H9 (cell line): ENCODE measurements at regions not wholly inside any gene's neighbourhood (a gene's known extent, or its start where the extent isn't known, plus 50 kb on each side); places are given as distances from the start of the nearest gene placed in this dataset.

ENCODE experiments used
- DNase-seq: peaks from one replicate; pipeline ENCODE4 v3.0.0-alpha.2; 2017
- H2AFZ ChIP-seq: one replicate; pipeline ENCODE4 v1.6.1; 2013; ENCODE audit warnings: mild to moderate bottlenecking, low read length, control low read depth, moderate library complexity
- H2AK5ac ChIP-seq: 2 replicates; pipeline ENCODE4 v1.6.1; 2013; ENCODE audit warnings: low read length, control low read depth, mixed read lengths; ENCODE audit not compliant: insufficient read length
- H2BK120ac ChIP-seq: one replicate; pipeline ENCODE4 v1.6.1; 2013; ENCODE audit warnings: low read depth, mild to moderate bottlenecking, low read length, control low read depth, inconsistent platforms; ENCODE audit not compliant: poor library complexity, severe bottlenecking
- H2BK12ac ChIP-seq: 2 replicates; pipeline ENCODE4 v1.6.1; 2013; ENCODE audit warnings: low read length, control low read depth, mixed read lengths, low read depth; ENCODE audit not compliant: insufficient read length
- H2BK15ac ChIP-seq: 2 replicates; pipeline ENCODE4 v1.6.1; 2013; ENCODE audit warnings: low read depth, low read length, control low read depth
- H2BK20ac ChIP-seq: one replicate; pipeline ENCODE4 v1.6.1; 2013; ENCODE audit warnings: low read depth, mild to moderate bottlenecking, low read length, control low read depth, inconsistent platforms; ENCODE audit not compliant: poor library complexity, severe bottlenecking
- H2BK5ac ChIP-seq: 2 replicates; pipeline ENCODE4 v1.6.1; 2013; ENCODE audit warnings: low read length, control low read depth, mixed read lengths; ENCODE audit not compliant: insufficient read length
- H3K14ac ChIP-seq: 2 replicates; pipeline ENCODE4 v1.6.1; 2013; ENCODE audit warnings: low read length, control low read depth; ENCODE audit not compliant: insufficient read depth
- H3K18ac ChIP-seq: 2 replicates; pipeline ENCODE4 v1.6.1; 2013; ENCODE audit warnings: low read depth, mild to moderate bottlenecking, mixed read lengths, low read length, control low read depth; ENCODE audit not compliant: insufficient read length
- H3K23ac ChIP-seq: 2 replicates; pipeline ENCODE4 v1.6.1; 2013; ENCODE audit warnings: low read length, control low read depth, mixed read lengths, low read depth; ENCODE audit not compliant: insufficient read length
- H3K23me2 ChIP-seq: 2 replicates; pipeline ENCODE4 v1.6.1; 2013; ENCODE audit warnings: low read depth, mild to moderate bottlenecking, mixed read lengths, low read length, control low read depth; ENCODE audit not compliant: insufficient read length, poor library complexity, severe bottlenecking
- H3K27ac ChIP-seq: 2 replicates; pipeline ENCODE4 v1.5.1; 2013; ENCODE audit warnings: low read length, control low read depth, mixed read lengths, low read depth; ENCODE audit not compliant: insufficient read length
- H3K27me3 ChIP-seq: 2 replicates; pipeline ENCODE4 v1.6.1; 2013; ENCODE audit warnings: low read length, control low read depth, inconsistent platforms; ENCODE audit not compliant: insufficient read depth
- H3K4ac ChIP-seq: 2 replicates; pipeline ENCODE4 v1.6.1; 2013; ENCODE audit warnings: low read depth, mild to moderate bottlenecking, control low read depth, inconsistent platforms, low read length, moderate library complexity
- H3K4me1 ChIP-seq: 2 replicates; pipeline ENCODE4 v1.6.1; 2013; ENCODE audit warnings: low read length, control low read depth, inconsistent platforms; ENCODE audit not compliant: insufficient read depth
- H3K4me2 ChIP-seq: 2 replicates; pipeline ENCODE4 v1.6.1; 2013; ENCODE audit warnings: low read length, control low read depth, mixed read lengths; ENCODE audit not compliant: insufficient read length, insufficient read depth
- H3K56ac ChIP-seq: 2 replicates; pipeline ENCODE4 v1.6.1; 2013; ENCODE audit warnings: low read depth, mild to moderate bottlenecking, mixed read lengths, low read length, control low read depth; ENCODE audit not compliant: insufficient read length
- H3K79me1 ChIP-seq: 2 replicates; pipeline ENCODE4 v1.6.1; 2013; ENCODE audit warnings: low read depth, mild to moderate bottlenecking, moderate library complexity, low read length, control low read depth, inconsistent platforms; ENCODE audit not compliant: insufficient read depth, poor library complexity, severe bottlenecking
- H3K79me2 ChIP-seq: 2 replicates; pipeline ENCODE4 v1.6.1; 2013; ENCODE audit warnings: low read length, control low read depth, inconsistent platforms; ENCODE audit not compliant: insufficient read depth
- H3K9ac ChIP-seq: 2 replicates; pipeline ENCODE4 v1.6.1; 2013; ENCODE audit warnings: low read length, control low read depth, mixed read lengths; ENCODE audit not compliant: insufficient read length; ENCODE audit errors: extremely low read depth
- H3K9me3 ChIP-seq: one replicate; pipeline ENCODE4 v1.6.1; 2013; ENCODE audit warnings: low read depth, low read length, inconsistent platforms; ENCODE audit not compliant: control insufficient read depth
- H3T11ph ChIP-seq: one replicate; pipeline ENCODE4 v1.6.1; 2013; ENCODE audit warnings: mild to moderate bottlenecking, low read length, control low read depth, inconsistent platforms
- H4K20me1 ChIP-seq: one replicate; pipeline ENCODE4 v1.6.1; 2013; ENCODE audit not compliant: control insufficient read depth, insufficient read length, insufficient read depth
- H4K5ac ChIP-seq: 2 replicates; pipeline ENCODE4 v1.6.1; 2013; ENCODE audit warnings: low read depth, mild to moderate bottlenecking, mixed read lengths, low read length, control low read depth; ENCODE audit not compliant: insufficient read length
- H4K8ac ChIP-seq: replicated peaks from 2 replicates; pipeline ENCODE4 v1.6.1; 2013; ENCODE audit warnings: low read length, control low read depth, mixed read lengths, low read depth; ENCODE audit not compliant: insufficient read length
- H4K91ac ChIP-seq: 2 replicates; pipeline ENCODE4 v1.6.1; 2013; ENCODE audit warnings: low read depth, mild to moderate bottlenecking, moderate library complexity, mixed read lengths, low read length, control low read depth; ENCODE audit not compliant: insufficient read length
- H3K27ac Mint-ChIP-seq, 3 experiments: 2 replicates in 2 of 3; 3 replicates in 1 of 3; pipeline ENCODE4 v1.8.0; 2020 to 2021; ENCODE audit warnings: mixed read lengths in 3 of 3, mild to moderate bottlenecking in 1 of 3, moderate library complexity in 1 of 3
- H3K27me3 Mint-ChIP-seq: 2 replicates; pipeline ENCODE4 v1.8.0; 2021; ENCODE audit warnings: low read depth, mild to moderate bottlenecking, moderate library complexity, mixed read lengths
- H3K36me3 Mint-ChIP-seq, 3 experiments: 2 replicates in 2 of 3; 3 replicates in 1 of 3; pipeline ENCODE4 v1.8.0; 2020 to 2021; ENCODE audit warnings: low read depth in 3 of 3, mixed read lengths in 3 of 3; ENCODE audit not compliant: insufficient read depth in 1 of 3
- H3K4me1 Mint-ChIP-seq, 2 experiments: 2 replicates each; pipeline ENCODE4 v1.8.0; 2020; ENCODE audit warnings: mixed read lengths in 2 of 2
- H3K4me3 Mint-ChIP-seq, 2 experiments: 2 replicates in 1 of 2; 3 replicates in 1 of 2; pipeline ENCODE4 v1.8.0; 2020 to 2021; ENCODE audit warnings: mild to moderate bottlenecking in 2 of 2, mixed read lengths in 2 of 2, moderate library complexity in 1 of 2
- H3K9me3 Mint-ChIP-seq, 2 experiments: 2 replicates in 1 of 2; 3 replicates in 1 of 2; pipeline ENCODE4 v1.8.0; 2020; ENCODE audit warnings: mild to moderate bottlenecking in 2 of 2, mixed read lengths in 2 of 2, moderate library complexity in 1 of 2
- CTCF ChIP-seq: fragments of 200-600 bp; sonication (generic); conservative IDR thresholded peaks from 3 replicates; pipeline ENCODE4 v1.8.0; 2021; ENCODE audit warnings: antibody characterized with exemption, mild to moderate bottlenecking

- no peak overlapping the region for H3K23ac ChIP-seq
- Mint-ChIP-seq H3K9me3 (no peaks in the 10 kb centered on the region), H3K4me1 (no peaks in the 10 kb centered on the region), H3K27ac (no peak overlapping the region), H3K36me3 (no peaks in the 10 kb centered on the region), H3K4me3 (no peak overlapping the region), H3K27me3 (peaks cover 2% of the 10 kb centered on the region; the same call in 1 of the 2 replicates)
- H3K9me3 ChIP-seq: no peaks in the 10 kb centered on the region
- no peak overlapping the region for H3K56ac ChIP-seq
- no peaks in the 10 kb centered on the region for H3K4me1 ChIP-seq
- no peaks in the 10 kb centered on the region for H4K20me1 ChIP-seq
- H4K5ac ChIP-seq: no peak overlapping the region
- no peak overlapping the region for H3K18ac ChIP-seq
- H2AFZ ChIP-seq: no peak overlapping the region
- H3T11ph ChIP-seq: no peak overlapping the region
- no peak overlapping the region for H2BK5ac ChIP-seq
- H3K14ac ChIP-seq: no peak overlapping the region
- H4K8ac ChIP-seq: no peak overlapping the region
- no peak overlapping the region for H2BK15ac ChIP-seq
- no peak overlapping the region for H2BK12ac ChIP-seq
- H3K23me2 ChIP-seq: no peaks in the 10 kb centered on the region
- no peak for TF ChIP-seq CTCF
- H3K4ac ChIP-seq: no peak overlapping the region
- H2BK120ac ChIP-seq: no peak overlapping the region
- H3K79me2 ChIP-seq: no peaks in the 10 kb centered on the region
- no peak overlapping the region for H4K91ac ChIP-seq
- H3K27me3 ChIP-seq: no peaks in the 10 kb centered on the region
- H3K27ac ChIP-seq: no peak overlapping the region
- H2BK20ac ChIP-seq: no peak overlapping the region
- no peak overlapping the region for H3K4me2 ChIP-seq
- no peaks in the 10 kb centered on the region for H3K79me1 ChIP-seq
- no peak overlapping the region for H2AK5ac ChIP-seq
- DNase-seq: no peak
- H3K9ac ChIP-seq: no peak overlapping the region
Observed at GRCh38 chr2:152881527-152881926, 163.1 kb downstream of the ARL6IP6 start.
